ENCODE measurements at regions not wholly inside any gene's neighbourhood (a gene's known extent, or its start where the extent isn't known, plus 50 kb on each side); places are given as distances from the start of the nearest gene placed in this dataset.

GRCh38 chr10:131019696-131020095 is 291.8 kb downstream of the TCERG1L start:
- TF ChIP-seq RAD21 (IDR thresholded peaks at IDR 0.05; ENCODE audit: low read length) (no peak), MAFK (IDR thresholded peaks at IDR 0.05; ENCODE audit: low read depth, low read length) (no peak), POLR2A (IDR thresholded peaks at IDR 0.05; ENCODE audit: low read depth, low read length) (no peak), MXI1 (IDR thresholded peaks at IDR 0.05; ENCODE audit: borderline replicate concordance, low read depth, low read length) (no peak), SMC3 (IDR thresholded peaks at IDR 0.05; ENCODE audit: low read depth, low read length) (no peak), FOS (IDR thresholded peaks at IDR 0.05; ENCODE audit: low read depth, low read length) (no peak), CEBPB (IDR thresholded peaks at IDR 0.05; ENCODE audit: low read depth, low read length) (no peak), BHLHE40 (IDR thresholded peaks at IDR 0.05; ENCODE audit: low read depth, low read length) (no peak), CHD1 (IDR thresholded peaks at IDR 0.05; ENCODE audit: low read depth, low read length) (no peak), RCOR1 (IDR thresholded peaks at IDR 0.05; ENCODE audit: insufficient replicate concordance, low read length) (no peak), MAZ (IDR thresholded peaks at IDR 0.05; ENCODE audit: borderline replicate concordance, low read depth, low read length) (no peak), NFE2L2 (IDR thresholded peaks at IDR 0.05; ENCODE audit: low read depth, low read length) (no peak)
- TF ChIP-seq, protein P1, sequence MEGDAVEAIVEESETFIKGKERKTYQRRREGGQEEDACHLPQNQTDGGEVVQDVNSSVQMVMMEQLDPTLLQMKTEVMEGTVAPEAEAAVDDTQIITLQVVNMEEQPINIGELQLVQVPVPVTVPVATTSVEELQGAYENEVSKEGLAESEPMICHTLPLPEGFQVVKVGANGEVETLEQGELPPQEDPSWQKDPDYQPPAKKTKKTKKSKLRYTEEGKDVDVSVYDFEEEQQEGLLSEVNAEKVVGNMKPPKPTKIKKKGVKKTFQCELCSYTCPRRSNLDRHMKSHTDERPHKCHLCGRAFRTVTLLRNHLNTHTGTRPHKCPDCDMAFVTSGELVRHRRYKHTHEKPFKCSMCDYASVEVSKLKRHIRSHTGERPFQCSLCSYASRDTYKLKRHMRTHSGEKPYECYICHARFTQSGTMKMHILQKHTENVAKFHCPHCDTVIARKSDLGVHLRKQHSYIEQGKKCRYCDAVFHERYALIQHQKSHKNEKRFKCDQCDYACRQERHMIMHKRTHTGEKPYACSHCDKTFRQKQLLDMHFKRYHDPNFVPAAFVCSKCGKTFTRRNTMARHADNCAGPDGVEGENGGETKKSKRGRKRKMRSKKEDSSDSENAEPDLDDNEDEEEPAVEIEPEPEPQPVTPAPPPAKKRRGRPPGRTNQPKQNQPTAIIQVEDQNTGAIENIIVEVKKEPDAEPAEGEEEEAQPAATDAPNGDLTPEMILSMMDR (conservative IDR thresholded peaks at IDR 0.05; ENCODE audit: low read depth, low read length): no peak
- TF ChIP-seq, protein P2, sequence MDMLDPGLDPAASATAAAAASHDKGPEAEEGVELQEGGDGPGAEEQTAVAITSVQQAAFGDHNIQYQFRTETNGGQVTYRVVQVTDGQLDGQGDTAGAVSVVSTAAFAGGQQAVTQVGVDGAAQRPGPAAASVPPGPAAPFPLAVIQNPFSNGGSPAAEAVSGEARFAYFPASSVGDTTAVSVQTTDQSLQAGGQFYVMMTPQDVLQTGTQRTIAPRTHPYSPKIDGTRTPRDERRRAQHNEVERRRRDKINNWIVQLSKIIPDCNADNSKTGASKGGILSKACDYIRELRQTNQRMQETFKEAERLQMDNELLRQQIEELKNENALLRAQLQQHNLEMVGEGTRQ (IDR thresholded peaks at IDR 0.05; ENCODE audit: low read depth, low read length): no peak
